ENCODE measurements at regions not wholly inside any gene's neighbourhood (a gene's known extent, or its start where the extent isn't known, plus 50 kb on each side); places are given as distances from the start of the nearest gene placed in this dataset.
A peak's percentile ranks its signal among the peaks of the same experiment; 100 is the strongest.
"Not testable (repeated sequence)": the region's sequence is repeated elsewhere in the genome, so short reads cannot be mapped to it uniquely, and the experiment has no call there.

DNA sequence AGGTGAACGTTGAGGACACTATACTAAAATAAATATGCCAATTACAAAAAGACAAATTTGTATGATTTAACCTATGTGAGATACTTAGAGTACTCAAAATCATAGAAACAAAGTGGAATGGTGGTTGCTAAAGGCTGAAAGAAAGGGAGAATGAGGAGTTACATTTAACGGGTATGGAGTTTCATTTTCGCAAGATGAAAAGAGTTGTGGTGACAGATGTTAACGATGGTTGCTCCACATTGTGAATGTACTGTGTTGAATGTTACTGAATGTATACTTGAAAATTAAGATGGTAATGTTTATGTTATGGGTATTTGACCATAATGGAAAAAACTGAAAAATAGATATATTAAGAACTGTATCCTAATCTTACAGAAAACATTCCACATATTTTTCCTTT lies 51.3 kb upstream of the MOCS2 start:
- DNase-seq: no peak

DNA sequence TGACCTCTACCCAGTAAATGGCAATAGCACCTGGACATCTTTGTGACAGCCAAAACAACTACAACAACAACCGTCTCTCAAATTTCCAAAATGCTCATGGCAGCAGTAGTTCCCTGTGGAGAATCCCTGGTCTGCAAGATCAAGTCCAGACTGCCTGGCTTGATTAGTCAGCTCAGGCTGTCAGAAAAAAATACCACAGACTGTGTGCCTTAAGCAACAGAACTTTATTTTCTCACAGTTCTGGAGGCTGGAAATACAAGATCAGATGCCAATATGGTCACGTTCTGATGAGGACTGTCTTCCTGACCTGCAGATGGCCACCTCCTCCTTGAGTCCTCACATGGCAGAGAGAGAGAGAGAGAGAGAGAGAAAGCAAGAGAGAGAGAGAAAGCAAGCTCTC lies 52.3 kb upstream of the MOCS2 start:
- no peak for DNase-seq

DNA sequence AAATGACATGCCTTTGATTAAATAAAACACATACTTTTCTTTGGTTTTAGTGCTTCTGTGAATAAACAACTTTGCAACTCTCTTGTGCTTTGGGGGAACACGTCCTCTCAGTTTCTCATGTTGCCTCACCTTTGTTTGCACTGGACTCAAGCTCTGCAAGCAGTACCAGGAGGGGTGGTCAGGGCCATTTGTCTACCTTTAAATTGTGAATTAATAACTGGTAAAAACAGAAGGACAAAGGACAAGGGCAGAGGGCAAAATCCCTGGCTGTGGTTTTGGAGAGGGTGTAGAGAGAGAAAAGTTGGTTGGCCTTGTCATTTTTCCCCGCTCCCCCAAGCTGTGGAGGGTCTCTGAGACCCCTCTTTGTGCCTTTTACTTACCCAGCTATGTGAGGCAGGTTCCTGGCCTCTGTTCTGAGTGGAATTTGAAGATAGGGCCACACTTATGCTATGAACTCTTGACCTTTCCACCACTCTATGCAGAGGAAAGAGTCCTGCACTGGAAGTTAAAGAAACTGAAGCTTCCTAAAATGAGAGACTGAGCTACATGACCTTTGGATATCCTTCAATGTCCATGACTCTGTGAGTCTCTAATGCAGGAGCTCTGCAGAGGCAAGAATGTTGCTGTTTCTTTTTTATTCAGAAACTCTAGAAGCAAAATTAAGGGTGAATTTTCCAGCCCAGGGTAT lies 55.1 kb upstream of the MOCS2 start:
- DNase-seq: no peak

DNA sequence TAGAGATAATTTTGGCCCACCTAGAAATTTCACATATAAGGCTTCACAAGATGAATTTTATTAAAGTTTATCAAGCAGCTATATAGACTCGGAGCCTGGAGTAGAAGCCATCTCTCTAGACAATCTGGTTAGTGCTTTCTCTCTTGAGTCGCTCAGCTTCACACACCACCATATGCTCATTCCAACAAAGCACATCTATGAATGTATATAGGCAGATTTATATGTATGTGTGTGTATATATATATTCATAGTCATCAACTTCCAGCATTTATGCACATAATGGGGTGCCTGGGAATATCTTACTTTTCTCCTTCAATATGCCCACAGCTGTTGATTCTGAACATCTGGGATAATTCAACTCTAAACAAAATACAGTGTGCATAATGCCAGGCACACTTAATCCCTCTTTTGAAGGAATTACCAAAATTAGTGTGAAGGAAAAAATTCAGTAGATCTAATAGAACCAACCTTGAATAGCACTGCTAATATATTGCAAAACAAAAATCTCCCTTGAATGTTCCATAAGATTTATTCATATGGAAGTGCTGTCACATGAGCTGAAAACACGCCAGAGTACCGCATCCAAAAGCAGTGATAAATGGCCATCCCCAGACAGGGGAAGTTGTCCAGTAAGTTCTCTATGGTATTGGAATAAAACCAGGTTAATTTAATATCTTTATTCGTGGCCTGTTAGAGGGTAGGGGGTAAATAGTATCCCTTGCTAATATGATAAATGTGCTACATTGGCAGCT lies 56.0 kb upstream of the MOCS2 start:
- DNase-seq: no peak

DNA sequence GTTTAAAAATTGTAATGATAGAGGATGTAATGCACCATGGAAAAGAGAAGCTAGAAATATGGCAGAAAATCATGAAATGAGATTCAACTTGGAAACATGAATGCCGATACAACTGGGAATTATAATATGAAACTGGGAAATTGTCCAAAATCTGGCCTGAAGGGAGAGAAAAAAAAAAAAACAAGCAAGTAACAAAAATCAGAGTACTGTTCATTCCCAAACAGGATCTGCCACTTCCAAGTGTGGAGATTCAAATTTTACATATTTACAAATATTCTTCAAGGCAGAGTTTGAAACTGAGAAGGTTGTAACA lies 56.6 kb upstream of the MOCS2 start:
- DNase-seq: no peak

DNA sequence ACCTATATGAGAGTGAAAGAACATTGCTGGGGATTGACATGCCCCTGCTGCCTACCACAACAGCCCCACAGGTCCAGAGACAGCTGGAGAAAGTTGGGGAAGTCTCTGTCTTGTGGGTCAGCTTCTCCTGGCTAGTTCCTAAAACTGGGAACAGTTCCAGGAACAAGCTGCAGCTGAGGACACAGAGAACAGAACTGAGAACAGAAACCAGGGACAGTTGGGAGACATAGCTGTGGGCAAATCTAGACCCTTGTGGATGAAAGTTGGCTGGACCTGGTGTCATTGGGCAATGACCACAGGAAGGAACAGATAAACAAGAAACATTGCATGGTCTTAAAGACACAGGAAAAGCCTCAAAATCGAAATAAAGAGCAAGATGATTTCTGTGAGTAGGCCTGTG lies 58.3 kb upstream of the MOCS2 start:
- DNase-seq: no peak

DNA sequence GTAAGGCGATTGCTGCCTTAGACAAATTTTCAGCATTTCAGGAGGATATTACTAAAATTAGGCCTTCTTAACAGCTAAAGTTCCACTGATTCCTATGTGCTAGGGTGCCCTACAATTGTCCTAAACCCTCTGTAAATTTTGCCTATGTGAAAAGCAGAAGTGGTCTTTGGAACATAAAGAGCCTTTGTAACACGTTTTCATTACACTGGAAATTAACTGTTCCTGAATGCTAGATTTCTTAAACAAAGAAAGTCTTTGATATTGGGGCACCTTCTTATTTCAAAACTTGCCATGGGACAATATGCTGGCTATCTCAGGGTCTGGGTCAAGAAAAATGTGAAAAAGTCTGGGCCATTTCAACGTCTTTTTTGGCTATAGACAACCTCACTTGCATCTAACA lies 60.4 kb upstream of the MOCS2 start:
- DNase-seq: no peak

DNA sequence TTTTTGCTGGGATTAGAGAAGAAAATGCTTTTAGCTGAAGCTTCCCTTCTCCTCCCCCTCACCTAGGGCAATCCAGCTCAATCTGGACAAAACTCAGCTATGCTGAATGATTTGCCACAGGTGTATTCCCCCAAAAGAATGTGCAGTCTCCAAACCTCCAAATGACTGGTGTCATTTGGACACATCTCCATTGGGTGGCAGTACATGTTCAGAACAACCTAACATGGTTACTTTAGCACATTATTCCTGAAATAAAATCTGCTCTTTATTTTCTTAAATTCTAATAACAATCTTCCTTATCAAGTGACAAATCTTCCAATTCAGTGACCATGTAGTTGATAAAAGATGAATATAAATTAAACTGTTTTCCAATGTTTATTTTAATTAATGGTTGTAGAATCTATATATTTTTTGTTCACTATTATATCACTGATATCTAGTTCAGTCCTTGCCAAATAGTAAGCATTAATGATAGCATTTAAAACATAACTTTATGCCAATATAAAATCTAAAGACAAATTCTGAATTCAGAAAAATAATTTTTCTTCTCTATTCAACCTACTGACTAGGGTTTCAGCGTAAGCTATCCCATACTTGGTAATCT lies 61.3 kb upstream of the MOCS2 start:
- DNase-seq: peak in 1 of 2 donors; percentile 23

DNA sequence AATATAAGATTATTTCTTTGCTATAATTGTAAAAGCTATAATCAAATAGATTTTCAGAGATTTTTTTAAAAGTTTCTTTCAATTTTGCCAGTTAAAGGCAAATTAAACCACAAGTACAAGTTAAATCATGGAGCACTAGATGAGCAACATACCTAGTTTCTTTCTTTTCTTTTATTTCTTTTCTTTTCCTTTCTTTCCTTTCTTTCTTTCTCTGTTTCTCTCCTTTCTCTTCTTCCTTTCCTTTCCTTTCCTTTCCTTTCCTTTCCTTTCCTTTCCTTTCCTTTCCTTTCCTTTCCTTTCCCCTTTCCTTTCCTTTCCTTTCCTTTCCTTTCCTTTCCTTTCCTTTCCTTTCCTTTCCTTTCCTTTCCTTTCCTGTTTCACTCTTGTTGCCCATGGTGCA lies 62.5 kb upstream of the MOCS2 start:
- not testable (repeated sequence) for DNase-seq

DNA sequence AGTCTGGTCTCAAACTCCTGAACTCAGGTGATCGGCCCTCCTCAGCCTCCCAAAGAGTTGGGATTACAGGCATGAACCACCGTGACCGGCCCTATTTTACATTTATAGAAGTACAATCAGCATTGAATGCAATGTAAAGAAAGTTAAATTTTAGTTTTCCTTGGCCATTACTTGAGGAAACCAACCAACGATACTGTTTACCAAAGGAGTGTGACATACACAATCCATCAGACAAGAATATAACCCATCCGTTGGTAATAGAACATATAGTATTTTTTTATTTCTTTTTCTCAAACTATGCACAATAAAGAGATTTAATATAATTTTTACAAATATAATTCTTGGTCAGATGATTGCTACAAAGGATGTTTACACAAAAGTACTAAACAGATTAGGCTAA lies 63.1 kb upstream of the MOCS2 start:
- no peak for DNase-seq

DNA sequence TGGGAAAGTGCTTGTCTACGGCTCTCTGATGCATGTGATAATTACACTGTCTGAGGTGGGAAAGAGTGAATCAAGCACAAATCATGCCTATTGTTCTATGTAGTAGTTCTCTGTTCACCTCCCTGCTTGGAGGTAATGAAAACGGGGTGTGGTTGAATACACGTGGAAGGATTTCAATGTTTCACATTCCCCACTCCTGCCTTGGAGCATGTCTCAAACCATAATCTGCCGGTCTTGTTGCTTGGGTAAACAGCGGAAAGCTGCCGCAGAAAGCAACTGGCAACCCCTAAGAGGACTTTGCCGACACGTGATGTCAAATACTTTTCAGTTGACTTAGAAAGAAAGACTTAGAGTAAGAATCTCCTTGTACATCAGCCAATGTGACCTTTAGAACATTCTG lies 63.5 kb upstream of the MOCS2 start:
- DNase-seq: no peak

DNA sequence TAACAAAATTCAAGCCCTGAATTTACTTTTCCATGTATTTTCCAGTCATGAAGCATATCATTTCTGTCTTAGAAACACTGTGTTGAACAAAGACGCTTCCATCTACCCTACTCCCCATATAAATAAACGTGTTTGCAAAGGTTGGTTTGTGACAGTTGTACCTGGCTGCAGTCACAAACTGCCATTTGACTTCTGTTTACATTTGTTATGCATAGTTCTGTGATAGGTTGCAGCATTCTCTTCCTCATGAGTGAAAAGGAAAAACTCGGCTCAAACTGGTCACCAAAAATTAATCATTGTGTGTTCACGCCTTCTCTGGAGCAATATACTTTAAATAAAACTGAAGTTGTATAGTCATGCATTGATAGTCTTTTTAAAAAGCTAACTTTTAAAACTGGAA lies 69.3 kb upstream of the MOCS2 start:
- no peak for DNase-seq

DNA sequence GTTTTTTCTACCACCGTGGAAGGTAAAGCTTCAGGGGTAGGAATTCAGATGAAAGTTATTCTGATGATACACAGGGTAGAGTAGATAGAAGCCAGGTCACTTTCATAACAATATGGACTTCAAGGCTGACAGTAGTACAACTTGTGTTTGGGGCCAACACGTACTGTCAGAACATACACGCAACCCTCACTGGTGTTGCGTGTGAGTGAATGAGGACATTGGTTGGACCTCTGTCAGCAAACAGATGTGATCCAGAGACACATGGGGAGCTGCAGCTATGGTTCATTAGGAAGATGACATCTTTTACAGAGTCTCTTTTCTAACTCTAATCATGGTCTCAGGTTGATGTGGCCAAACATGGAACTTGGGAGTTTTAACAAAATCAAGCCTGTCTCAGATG lies 70.1 kb upstream of the MOCS2 start:
- no peak for DNase-seq

DNA sequence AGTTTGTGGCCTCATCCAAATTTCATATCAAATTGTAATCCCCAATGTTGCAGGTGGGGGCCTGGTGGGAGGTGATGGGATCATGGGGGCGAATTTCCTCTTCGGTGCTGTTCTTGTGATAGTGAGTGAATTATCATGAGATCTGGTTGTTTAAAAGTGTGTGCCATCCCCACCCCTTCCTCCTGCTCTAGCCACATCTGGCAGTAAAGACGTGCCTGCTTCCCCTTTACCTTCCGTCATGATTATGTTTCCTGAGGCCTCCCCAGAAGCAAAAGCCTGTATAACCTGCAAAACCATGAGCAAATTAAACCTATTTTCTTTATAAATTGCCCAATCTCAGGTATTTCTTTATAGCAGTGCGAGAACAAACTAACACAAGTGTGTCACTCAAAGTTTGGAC lies 71.0 kb upstream of the MOCS2 start:
- DNase-seq: no peak

DNA sequence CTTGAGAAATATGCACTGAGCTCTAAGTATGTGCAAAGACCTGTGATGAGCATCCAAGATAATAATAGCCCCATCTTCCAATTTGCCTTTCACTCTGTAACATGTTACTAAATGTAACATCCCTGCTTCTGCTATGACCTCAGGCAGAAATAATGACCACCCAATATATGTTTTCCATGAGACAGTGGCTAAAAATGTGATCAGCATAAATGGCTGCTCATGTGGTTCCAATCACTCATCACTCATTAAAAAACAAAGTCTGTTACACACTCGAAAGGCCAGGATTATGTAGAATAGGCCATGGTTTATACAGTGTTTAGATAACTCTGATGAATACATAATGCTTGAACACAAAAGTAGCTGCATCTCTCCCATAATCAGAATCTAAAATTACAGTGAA lies 71.4 kb upstream of the MOCS2 start:
- DNase-seq: no peak

DNA sequence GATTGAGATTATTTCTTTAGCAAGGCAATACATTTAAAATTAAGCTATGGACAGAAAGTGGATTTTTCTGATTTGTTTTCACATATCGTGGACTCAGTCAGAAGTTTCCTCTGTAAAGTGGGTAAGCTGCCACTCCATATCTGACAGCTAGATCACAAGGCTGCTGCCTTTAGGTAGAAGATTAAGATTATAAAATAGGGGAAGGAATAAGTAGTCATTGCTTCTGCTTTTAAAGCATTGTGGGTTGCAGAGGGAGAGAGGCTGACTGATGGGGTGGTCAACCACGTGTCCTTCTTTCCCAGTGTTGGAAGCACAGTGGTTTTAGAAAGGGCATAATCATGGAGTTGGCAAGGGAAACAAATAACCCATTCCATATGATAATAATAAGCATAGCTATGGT lies 74.3 kb upstream of the MOCS2 start:
- DNase-seq: no peak

DNA sequence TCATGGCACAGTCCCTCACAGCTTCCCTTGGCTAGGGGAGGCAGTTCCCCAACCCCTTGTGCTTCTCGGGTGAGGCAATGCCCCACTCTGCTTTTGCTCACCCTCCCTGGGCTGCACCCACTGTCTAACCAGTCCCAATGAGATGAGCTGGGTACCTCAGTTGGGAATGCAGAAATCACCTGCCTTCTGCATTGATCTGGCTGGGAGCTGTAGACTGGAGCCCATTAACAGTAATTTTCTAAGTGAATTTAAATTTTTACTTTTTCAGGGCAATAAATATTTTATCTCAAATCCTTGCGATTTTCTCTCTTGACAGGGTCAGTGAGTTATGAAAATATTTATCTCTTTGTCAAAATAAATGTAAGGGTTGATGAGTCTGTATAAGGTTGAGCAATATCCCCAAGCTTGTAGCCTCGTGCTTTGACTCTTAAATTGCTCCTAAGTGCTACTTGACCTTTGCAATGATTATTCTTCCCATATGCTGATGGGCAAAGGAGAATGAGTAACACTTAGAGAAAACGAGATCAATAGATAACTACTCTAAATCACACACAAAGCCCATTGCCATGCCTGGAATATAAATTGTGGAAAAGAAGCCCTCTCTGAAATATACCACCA lies 82.1 kb upstream of the MOCS2 start:
- no peak for DNase-seq

DNA sequence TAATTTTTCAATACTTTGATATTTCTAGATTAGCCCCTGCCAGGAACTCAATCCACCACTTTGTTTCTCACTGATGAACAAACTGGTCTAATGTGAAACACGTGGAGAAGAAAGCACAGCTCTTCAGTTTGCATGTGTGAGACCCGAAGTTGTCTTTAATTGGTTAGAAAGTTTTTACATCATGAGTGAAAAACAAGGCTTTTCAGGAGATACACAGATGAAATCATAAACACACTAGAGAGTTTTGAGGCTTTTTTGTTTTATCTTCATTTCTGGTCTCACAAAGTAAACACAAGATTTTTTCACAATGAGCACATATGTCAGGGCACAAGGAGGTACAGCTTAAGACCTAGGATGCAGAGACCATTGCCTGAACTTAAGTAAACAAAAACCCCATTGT lies 84.5 kb upstream of the MOCS2 start:
- DNase-seq: no peak

DNA sequence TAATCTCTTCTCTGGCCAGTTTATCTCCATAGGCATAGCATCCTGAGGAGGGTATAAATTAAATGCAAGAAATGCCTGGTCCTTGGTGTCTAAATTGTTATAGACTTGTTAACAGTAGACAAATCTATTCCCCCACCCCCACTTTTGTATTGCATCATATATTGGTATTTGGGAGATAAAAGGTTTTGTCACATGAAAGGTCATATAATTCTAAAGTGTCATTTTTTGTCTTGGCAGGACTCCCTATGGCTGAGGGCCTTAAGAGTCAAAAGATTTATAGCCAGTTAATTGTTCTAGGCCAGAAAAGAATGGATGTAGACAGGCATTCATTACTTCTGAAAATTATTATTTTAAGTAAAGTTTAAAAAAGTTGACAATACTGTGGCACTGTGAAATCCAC lies 90.3 kb upstream of the MOCS2 start:
- no peak for DNase-seq

DNA sequence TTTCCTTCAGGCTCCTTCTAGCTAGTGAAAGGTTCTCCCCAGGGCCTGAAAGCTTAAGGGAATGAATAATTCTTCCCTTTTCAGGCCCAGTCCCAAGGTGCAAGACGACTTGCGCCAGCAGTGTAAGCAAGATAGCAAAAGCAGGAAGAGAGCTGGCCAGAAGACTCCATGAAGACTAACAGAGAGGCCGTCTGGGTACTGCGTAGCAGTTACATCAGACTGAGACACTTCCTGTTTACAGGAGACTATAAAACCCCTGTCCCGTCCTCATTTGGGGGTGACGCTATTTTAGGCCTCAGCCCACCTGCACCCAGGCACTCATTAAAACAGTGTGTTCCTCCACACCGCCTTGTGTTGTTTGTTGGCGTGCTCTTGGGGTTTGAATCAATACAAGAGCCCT lies 90.7 kb upstream of the MOCS2 start:
- no peak for DNase-seq

DNA sequence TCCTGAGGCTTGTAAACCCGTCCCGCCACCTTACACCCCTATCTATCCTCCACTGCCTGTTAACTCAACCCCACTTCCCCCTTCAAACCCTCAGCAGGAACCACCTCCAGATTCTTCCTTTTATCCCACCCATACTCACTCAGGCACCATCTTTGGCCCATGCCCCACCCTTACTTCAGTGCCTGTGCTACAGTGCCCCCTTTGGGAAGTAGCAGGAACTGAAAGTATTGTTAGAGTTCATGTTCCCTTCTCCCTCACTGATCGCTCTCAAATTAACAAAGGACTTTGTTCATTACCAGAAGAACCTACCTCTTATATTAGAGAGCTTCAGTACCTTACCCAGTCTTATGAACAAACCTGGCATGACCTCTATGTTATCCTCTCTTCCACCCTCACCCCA lies 92.2 kb upstream of the MOCS2 start:
- DNase-seq: no peak

DNA sequence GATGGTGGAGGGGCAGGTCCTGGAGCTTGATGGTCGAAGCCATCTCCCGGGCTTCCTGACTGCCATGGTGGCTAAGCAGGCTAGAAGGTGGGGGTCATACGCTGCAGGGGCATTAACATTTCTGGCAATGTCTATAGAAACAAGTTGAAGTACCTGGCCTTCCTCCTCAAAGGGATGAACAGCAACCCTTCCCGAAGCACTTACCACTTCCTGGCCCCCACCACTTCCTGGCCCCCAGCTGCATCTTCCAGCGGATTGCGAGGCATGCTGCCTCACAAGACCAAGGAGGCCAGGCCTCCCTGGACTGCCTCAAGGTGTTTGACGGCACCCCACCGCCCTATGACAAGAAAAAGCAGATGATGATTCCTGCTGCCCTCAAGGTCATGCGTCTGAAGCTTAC lies 97.0 kb upstream of the MOCS2 start:
- no peak for DNase-seq

DNA sequence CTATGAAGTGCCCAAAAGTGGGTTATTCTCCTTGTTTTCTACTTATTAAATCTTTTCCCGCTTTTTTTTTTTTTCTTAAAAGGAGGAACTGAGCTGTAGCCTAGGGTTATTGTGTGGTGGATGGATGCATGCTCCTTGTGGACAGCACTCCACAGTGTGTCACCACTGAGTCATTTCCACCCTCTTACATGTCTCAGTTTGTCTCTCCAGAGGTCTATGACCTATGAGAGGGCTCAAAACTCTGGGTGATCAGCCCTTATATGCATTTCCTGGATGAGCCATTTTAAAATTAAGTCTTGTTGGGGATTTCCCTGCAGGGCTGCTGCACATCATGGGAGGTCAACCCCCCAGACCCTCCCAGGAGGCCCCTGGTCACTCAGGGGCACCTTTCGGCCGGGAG lies 102.2 kb upstream of the MOCS2 start:
- no peak for DNase-seq

DNA sequence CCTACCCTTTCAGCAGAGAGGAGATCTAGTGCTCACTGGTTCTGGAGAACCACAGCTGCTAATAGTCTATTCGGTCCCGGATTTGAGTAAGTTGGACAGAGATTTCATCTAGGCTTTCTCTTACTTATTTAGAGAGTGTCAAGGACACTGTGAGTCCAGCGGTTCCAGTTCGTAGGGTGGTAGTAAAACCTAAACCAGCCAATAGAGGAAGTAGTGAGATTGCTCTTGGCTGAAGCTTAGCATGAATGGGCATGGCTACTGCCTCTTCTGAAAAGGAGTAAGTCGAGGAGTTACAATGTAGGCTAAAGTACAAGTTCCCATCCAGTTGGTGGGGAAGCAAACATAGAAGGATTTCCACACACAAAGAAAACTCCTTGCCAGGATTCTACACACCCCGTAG lies 109.6 kb upstream of the MOCS2 start:
- no peak for DNase-seq

Measured in hippocampal formation (tissue), 2 donors.